Coronary artery (tissue), 2 donors: ENCODE measurements at regions not wholly inside any gene's neighbourhood (a gene's known extent, or its start where the extent isn't known, plus 50 kb on each side); places are given as distances from the start of the nearest gene placed in this dataset.

Experiments
- DNase-seq: peaks from one replicate; pipeline ENCODE4 v3.0.0-alpha.2; 2017; ENCODE audit warnings: low spot score
- H3K27ac ChIP-seq, 2 donors: fragments of 200-600 bp; sonication (generic); one replicate each; pipeline ENCODE4 v1.5.1; 2016 to 2019
- H3K4me3 ChIP-seq: fragments of 200-600 bp; sonication (generic); 2 replicates; pipeline ENCODE4 v1.5.1; 2016; ENCODE audit warnings: mild to moderate bottlenecking, moderate library complexity
- TF ChIP-seq, protein P1 (sequence below): fragments of 200-600 bp; sonication (generic); IDR thresholded peaks from one replicate; pipeline ENCODE4 v1.5.1; 2019; ENCODE audit warnings: antibody characterized with exemption

DNA sequence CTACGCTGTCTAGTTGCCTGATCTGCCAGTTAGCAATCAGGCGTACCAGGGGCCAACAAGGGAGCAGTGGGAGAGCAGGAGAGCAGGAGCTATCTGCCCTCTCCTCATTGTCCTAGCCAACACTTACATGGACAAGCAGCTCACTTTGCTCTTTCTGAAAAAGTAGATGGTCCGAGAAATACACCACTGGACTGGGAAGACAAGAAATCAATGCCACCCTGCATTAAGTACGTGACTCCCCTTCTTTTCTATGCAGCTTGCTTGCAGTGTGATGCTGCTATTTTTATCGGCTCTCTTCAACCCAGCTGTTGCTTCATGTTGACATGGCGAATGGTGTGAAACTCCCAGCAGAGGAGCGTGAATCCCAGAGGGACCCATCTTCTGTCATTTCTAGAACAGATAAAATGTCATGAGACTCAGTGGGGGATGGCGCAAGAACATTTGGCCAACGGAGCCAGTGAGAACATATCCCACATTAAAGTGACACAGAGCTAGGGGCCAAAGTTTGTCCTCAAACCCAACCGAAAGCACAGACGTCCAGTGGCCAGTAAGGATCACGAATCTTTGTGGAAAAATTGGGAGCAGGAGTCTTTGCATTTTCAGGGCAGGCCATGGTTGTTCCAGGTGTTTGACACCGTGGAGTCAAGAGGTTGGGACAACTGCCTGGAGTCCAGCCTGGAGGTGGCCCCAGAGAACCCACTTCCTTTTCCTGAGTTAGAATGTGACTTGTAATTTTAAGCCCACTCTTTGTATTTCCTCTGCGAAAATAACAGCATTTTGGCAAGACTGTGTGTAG lies 53.7 kb upstream of the MEF2A start:
- TF ChIP-seq, protein P1, sequence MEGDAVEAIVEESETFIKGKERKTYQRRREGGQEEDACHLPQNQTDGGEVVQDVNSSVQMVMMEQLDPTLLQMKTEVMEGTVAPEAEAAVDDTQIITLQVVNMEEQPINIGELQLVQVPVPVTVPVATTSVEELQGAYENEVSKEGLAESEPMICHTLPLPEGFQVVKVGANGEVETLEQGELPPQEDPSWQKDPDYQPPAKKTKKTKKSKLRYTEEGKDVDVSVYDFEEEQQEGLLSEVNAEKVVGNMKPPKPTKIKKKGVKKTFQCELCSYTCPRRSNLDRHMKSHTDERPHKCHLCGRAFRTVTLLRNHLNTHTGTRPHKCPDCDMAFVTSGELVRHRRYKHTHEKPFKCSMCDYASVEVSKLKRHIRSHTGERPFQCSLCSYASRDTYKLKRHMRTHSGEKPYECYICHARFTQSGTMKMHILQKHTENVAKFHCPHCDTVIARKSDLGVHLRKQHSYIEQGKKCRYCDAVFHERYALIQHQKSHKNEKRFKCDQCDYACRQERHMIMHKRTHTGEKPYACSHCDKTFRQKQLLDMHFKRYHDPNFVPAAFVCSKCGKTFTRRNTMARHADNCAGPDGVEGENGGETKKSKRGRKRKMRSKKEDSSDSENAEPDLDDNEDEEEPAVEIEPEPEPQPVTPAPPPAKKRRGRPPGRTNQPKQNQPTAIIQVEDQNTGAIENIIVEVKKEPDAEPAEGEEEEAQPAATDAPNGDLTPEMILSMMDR, result no peak
- Histone ChIP-seq H3K4me3 (peak overlapping the region; percentile 36), H3K27ac (peak overlapping the region; percentile 18 to 64)
- no peak for DNase-seq

DNA sequence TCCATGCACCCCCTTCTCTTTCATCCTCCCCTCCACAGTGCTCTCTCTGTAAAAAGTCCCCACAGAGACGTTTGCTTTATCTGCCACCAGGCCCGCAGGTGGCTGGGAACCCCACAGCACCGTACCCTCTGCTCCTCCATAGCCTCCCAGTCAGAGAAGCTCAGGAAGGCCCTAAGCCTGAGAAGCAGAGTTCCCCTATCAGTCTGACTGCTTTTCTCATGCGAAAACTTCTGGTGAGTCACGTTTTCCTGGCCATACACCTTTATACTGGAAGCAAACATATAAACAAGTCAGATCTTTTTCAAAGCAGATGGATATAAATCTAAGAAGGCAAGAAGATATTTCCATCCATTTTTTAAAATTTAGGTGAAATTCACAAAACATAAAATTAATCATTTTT lies 51.5 kb upstream of the MEF2A start:
- DNase-seq, result no peak
- TF ChIP-seq, protein P1, result no peak
- H3K4me3 ChIP-seq, result no peak overlapping the region
- H3K27ac ChIP-seq, result no peak overlapping the region
